HG02763 (cell line): ENCODE measurements at regions not wholly inside any gene's neighbourhood (a gene's known extent, or its start where the extent isn't known, plus 50 kb on each side); places are given as distances from the start of the nearest gene placed in this dataset.

Experiments
- ATAC-seq: cut with Tn5 transposase; IDR thresholded peaks from one replicate; pipeline ENCODE4 v1.9.1; 2021; ENCODE audit warnings: mild to moderate bottlenecking, moderate library complexity; ENCODE audit not compliant: unreplicated experiment

DNA sequence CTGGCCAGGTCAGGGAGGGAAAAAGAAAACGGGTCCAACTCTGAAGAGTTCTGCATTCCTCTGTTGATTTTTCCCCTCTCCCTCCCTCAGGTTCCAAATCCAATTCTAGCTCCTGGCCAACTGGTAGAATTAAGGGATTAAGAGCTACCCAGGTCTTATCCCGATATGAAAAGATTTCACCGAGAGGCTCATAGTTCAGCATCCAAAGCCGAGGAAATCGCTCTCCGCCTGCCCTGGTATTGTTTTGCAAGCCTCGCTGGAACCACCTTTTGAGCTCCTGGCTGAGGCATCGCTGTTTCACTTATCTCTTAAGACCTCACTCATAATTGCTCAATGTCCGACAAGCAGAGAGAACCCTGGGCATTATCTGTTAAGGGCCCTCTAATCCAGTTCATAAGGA is 180.4 kb downstream of the URI1 start:
- ATAC-seq, result no peak

DNA sequence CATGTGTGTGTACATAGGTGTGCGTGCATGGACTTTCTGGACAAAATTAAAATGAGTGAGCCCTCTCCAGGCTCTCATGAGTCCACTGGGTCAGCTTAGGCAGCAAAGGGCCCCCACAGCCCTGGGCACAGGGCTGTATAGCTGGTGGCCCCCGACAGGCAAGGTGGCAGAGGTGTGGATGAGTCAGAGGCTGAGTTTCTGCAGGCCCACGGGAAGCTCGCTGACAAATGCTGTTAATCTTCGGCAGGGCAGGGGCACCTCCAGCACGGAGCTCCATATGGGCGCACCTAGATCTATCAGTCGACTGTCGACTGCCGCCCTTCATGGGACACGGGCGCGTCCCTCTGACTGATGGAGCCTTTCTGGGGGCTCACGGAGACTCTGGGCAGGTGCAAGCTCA is 181.1 kb downstream of the URI1 start:
- ATAC-seq, result no peak

DNA sequence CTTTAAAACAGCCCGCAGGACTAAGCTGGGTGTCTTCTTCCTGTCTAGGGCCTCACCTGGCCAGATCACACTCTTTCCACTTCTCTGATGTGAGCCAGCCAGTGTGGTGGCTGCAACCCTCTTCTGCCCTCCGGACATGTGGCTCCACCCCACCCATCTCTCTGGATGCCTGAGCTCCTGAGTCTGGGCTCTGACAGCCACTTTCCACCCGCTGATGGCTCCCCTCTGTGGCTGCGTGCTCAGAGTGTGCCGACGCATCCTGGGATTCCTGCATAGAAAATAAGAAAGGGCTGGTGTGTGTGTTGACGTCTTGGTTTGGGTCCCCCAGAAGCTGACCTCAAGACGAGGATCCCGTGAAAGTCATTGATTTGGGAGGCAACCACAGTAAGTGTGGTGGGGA is 181.6 kb downstream of the URI1 start:
- no peak for ATAC-seq

DNA sequence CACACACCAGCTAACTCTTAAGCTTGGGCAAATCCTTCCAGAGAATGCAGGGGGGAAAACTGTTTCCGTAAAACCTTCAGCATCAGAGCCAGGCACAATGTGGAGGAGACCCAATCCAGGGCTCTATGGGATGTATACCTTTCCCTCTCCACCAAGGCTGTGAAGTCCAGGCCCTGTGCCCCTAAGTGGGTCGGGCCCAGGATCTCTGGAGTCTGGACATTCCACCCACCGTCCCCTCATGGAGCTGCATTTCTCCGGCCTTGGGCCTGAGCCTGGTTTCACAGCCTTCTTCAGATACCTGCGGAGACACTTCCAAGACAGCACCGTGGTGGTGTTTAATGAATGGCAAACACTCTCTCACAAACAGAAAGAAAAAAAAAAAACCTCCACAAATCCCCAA is 186.2 kb downstream of the URI1 start:
- ATAC-seq, result no peak

DNA sequence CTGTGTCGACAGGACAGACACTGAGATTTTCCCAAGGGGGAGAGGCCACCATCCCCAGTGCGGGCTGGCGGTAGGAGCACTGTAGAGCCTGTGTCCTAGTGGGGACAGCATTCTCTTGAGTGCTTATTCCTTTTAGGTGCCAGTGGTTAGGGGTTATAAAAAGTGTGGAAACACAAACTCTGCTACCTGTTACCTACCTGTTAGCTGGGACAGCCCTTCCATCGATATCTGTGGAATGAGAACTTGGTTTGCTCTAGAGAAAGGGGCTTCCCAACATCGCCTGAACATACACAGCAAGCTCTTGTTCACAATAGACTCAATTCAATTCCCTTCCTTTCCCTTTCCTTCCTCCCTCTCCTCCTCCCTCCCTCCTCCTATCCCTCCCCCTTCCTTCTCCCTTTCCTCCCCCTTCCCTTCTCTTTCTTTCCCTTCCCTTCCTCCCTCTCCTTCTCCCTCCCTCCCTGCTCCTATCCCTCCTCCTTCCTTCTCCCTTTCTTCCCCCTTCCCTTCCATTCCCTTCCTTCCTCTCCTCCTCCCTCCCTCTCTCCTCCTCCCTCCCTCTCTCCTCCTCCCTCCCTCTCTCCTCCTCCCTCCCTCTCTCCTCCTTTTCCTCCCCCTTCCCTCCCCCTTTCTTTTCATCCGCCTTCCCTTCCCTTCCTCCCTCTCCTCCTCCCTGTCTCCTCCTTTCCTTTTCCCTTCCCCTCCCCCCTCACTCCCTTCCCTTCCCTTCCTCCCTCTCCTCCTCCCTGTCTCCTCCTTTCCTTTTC is 188.5 kb downstream of the URI1 start:
- no peak for ATAC-seq

DNA sequence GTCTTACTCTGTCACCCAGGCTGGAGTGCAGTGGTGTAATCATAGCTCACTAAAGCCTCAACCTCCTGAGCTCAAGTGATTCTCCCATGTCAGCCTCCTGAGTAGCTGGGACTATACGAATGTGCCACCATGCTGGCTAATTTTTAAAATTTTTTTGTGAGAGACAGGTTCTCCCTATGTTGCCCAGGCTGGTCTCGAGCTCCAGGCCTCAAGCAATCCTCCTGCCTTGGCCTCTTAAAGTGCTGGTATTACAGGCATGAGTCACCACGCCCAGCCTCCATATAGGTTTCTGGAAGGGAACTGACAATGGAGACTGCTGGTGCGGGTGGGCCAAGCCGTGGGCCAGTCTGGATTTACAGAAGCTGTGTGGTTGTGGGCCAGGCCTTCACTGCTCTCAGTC is 189.2 kb downstream of the URI1 start:
- no peak for ATAC-seq

DNA sequence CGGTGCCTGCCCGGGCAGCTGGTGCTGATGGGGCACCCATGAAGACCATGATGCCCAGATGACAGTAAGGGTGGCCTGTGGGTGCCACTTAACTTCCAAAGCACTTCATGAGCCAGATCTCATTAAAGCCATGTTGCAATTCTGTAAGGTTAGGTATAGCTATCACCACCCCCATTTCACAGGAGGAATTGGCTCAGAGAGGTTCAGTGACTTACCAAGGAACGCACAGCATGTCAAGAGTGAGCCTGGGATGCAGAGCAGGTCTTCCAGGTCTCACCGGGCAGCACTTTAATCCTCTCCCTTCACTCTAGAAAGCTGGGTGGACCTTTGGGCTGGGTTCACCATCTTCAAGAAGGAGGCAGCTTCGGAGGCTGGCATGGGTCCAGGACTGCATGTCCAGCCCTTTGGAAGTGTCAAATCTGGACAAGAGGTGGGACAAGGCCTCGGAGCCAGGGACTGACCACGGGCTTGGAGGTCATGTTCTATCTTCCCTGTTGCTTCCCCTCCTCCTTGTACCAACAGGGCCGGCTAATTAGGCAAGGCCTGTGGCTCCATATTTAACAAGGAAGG is 189.8 kb downstream of the URI1 start:
- no peak for ATAC-seq

DNA sequence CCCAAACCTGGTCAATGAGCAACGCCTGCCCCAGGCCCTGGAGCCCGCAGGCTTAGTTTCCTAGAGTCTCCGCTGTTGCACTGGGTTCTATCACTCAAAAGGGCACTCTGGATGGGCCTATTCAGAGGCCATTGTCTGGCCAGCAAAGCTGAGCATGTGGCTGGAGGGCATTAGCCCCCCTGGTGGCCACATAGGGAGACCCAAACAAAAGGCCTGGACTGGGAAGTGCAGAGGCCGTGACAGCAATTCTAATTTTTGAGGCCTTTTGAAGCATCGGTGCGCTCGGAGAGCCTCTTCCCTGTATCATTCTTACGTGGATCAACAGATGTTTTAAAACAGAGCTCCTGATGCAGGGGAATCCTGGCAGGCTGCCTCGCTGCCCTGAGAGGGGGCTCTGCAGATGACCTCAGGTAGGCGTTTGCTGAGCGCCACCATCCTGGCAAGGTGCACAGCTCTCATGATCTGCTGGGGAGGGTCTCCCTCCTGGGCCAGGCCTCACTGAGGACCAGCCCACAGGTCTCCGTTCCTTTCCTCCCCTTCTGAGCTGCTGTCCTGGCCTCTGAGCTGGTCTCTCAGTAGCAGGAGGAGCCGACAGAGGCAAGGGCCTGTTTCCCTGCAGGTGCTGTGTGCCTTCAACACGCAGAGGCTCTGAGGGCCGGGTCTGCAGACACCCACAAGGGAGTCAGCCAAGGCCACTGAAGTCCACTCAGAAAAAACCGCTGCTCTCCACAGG is 190.5 kb downstream of the URI1 start:
- ATAC-seq, result no peak

GRCh38 chr19:30133803-30134202 is 191.8 kb downstream of the URI1 start:
- ATAC-seq, result no peak

DNA sequence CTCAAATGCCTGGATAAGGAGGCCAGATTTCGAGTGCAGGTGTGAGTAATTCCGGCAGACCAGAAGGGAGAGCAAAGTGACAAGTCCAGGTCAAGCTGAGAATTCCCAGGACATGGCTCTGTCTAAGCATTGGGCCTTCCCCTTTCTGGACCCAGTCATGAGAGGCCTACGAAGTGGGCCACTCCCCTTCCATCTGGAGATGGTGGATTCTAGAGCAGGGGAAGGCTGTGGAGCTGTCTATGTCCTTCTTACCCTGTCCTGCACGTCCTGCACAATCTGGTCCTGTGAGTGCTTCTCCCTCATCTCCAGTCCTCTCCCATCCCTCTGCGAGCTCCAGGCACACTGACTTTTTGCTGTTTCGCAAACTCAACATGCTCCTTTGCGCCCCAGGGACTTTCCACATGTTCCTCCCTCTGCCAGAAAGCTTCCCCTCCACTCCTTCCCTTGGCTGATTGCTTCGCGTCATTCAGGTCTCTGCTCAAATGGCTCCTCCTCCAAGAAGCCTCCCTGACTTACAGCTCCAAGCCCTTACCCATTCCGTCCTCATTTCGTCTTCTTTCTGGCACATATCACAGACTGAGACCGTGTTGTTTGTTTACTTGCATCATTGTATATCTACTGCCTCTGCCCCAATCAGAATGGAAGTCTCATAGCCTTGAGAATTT is 193.2 kb downstream of the URI1 start:
- ATAC-seq, result no peak

GRCh38 chr19:30135797-30136196 is 193.8 kb downstream of the URI1 start:
- no peak for ATAC-seq

- no peak for ATAC-seq
Measured at GRCh38 chr19:30136611-30137195, 194.7 kb downstream of the URI1 start.

GRCh38 chr19:30137747-30138146 is 195.7 kb downstream of the URI1 start:
- ATAC-seq, result no peak

DNA sequence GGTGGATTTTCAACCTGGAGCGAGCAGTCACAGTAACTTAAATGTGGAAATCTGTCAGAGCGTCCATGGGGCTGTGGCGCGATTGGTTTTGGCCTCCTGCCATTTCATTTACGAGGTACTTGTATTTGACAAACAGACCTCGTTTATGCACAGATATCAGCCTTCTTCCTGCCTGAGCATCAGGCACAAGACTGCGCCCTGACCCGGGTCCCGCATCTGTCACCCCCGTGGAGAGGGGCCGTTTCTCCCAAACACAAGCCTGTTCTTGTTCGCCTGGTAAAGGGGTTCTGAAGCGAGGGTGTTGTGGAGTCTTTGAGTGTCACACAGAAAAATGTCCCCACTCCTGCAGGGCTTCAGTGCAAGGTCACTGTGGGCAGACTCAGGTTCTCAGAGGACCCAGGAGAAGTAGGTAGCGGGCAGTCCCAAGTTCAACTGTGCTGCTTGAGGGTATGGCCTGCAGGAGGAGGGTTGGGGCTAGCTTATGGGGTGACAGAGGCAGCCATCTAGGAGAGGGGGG is 202.3 kb downstream of the URI1 start:
- no peak for ATAC-seq

- no peak for ATAC-seq
Measured at GRCh38 chr19:30144802-30145201, 202.8 kb downstream of the URI1 start.

- ATAC-seq, result no peak
Measured at GRCh38 chr19:30145467-30145866, 203.4 kb downstream of the URI1 start.

- no peak for ATAC-seq
Measured at GRCh38 chr19:30146346-30146745, 204.3 kb downstream of the URI1 start.

GRCh38 chr19:30148039-30148790 is 206.2 kb downstream of the URI1 start:
- no peak for ATAC-seq

- no peak for ATAC-seq
Measured at GRCh38 chr19:30148803-30149202, 206.8 kb downstream of the URI1 start.

GRCh38 chr19:30149300-30149699 is 207.3 kb downstream of the URI1 start:
- ATAC-seq, result no peak
